WTC11 (cell line): ENCODE measurements at regions not wholly inside any gene's neighbourhood (a gene's known extent, or its start where the extent isn't known, plus 50 kb on each side); places are given as distances from the start of the nearest gene placed in this dataset.

Experiments
- ATAC-seq: fragments of 200-7000 bp; cut with Tn5 transposase; 2 replicates; pipeline ENCODE4 v1.10.0; 2021; ENCODE audit warnings: mild to moderate bottlenecking, moderate library complexity
- CTCF ChIA-PET: fragments of 300-600 bp; sonication (Branson Sonifier 250); formaldehyde crosslinking; loops from one replicate; lab custom pipeline; 2021; ENCODE audit warnings: antibody characterized with exemption; lab: Charles Lee
- POLR2A ChIA-PET: fragments of 350-600 bp; sonication (Branson Sonifier 250); formaldehyde crosslinking; loops from one replicate; lab custom pipeline; 2021; ENCODE audit warnings: antibody characterized with exemption; lab: Charles Lee
- DNase-seq: peaks from one replicate; pipeline ENCODE4 v3.0.0; 2021; ENCODE audit warnings: low spot score
- H3K27ac Mint-ChIP-seq: 2 replicates; pipeline ENCODE4 v1.8.0; 2021; ENCODE audit warnings: mixed read lengths
- H3K27me3 Mint-ChIP-seq: 2 replicates; pipeline ENCODE4 v1.8.0; 2021; ENCODE audit warnings: low read depth, mild to moderate bottlenecking, moderate library complexity, mixed read lengths
- H3K36me3 Mint-ChIP-seq: 2 replicates; pipeline ENCODE4 v1.8.0; 2021; ENCODE audit warnings: mixed read lengths
- H3K4me1 Mint-ChIP-seq: 2 replicates; pipeline ENCODE4 v1.8.0; 2022; ENCODE audit warnings: mixed read lengths
- H3K4me3 Mint-ChIP-seq: 2 replicates; pipeline ENCODE4 v1.8.0; 2021; ENCODE audit warnings: mild to moderate bottlenecking, moderate library complexity, mixed read lengths
- H3K9me3 Mint-ChIP-seq: 2 replicates; pipeline ENCODE4 v1.8.0; 2021; ENCODE audit warnings: mixed read lengths
- AR ChIP-seq: fragments of 250-450 bp; sonication (Bioruptor Pico); IDR thresholded peaks from 2 replicates; pipeline ENCODE4 v1.9.0; 2021; ENCODE audit warnings: mild to moderate bottlenecking
- ATF3 ChIP-seq: sonication (generic); formaldehyde crosslinking; conservative IDR thresholded peaks from 2 replicates; pipeline ENCODE4 v1.8.1; 2022; ENCODE audit warnings: mild to moderate bottlenecking, missing genetic modification reagents
- CBFB ChIP-seq: sonication (generic); formaldehyde crosslinking; IDR thresholded peaks from 2 replicates; pipeline ENCODE4 v1.8.1; 2022; ENCODE audit warnings: mild to moderate bottlenecking, low read depth, missing genetic modification reagents
- ETV6 ChIP-seq: sonication (generic); formaldehyde crosslinking; IDR thresholded peaks from 2 replicates; pipeline ENCODE4 v1.8.1; 2022; ENCODE audit warnings: mild to moderate bottlenecking, missing genetic modification reagents
- FOXJ3 ChIP-seq: sonication (generic); formaldehyde crosslinking; IDR thresholded peaks from 2 replicates; pipeline ENCODE4 v1.9.0; 2021; ENCODE audit warnings: missing genetic modification reagents, mild to moderate bottlenecking, borderline replicate concordance
- FOXK1 ChIP-seq: sonication (generic); formaldehyde crosslinking; IDR thresholded peaks from 2 replicates; pipeline ENCODE4 v1.8.0; 2022; ENCODE audit warnings: mild to moderate bottlenecking, moderate library complexity, missing genetic modification reagents
- GABPB1 ChIP-seq: sonication (generic); formaldehyde crosslinking; IDR thresholded peaks from 2 replicates; pipeline ENCODE4 v1.8.1; 2023; ENCODE audit warnings: mild to moderate bottlenecking, missing genetic modification reagents
- GTF2I ChIP-seq: fragments of 250-450 bp; sonication (Bioruptor Pico); conservative IDR thresholded peaks from 2 replicates; pipeline ENCODE4 v1.4.0; 2021; ENCODE audit warnings: mild to moderate bottlenecking
- IRF2 ChIP-seq: sonication (generic); formaldehyde crosslinking; IDR thresholded peaks from 2 replicates; pipeline ENCODE4 v1.8.0; 2022; ENCODE audit warnings: low read depth, missing genetic modification reagents, borderline replicate concordance
- JUN ChIP-seq: sonication (generic); formaldehyde crosslinking; IDR thresholded peaks from 2 replicates; pipeline ENCODE4 v1.8.0; 2023; ENCODE audit warnings: mild to moderate bottlenecking, missing genetic modification reagents
- KAT7 ChIP-seq: sonication (generic); formaldehyde crosslinking; IDR thresholded peaks from 2 replicates; pipeline ENCODE4 v1.8.1; 2023; ENCODE audit warnings: missing genetic modification reagents, mild to moderate bottlenecking, borderline replicate concordance
- MAX ChIP-seq: sonication (generic); formaldehyde crosslinking; IDR thresholded peaks from 2 replicates; pipeline ENCODE4 v1.8.0; 2022; ENCODE audit warnings: mild to moderate bottlenecking, missing genetic modification reagents
- MLX ChIP-seq: sonication (generic); formaldehyde crosslinking; IDR thresholded peaks from 2 replicates; pipeline ENCODE4 v1.8.1; 2023; ENCODE audit warnings: mild to moderate bottlenecking, missing genetic modification reagents, moderate library complexity
- NFE2L1 ChIP-seq: sonication (generic); formaldehyde crosslinking; IDR thresholded peaks from 2 replicates; pipeline ENCODE4 v1.8.1; 2023; ENCODE audit warnings: missing genetic modification reagents
- PRDM15 ChIP-seq: sonication (generic); formaldehyde crosslinking; IDR thresholded peaks from 2 replicates; pipeline ENCODE4 v1.8.0; 2022; ENCODE audit warnings: missing genetic modification reagents
- SOX15 ChIP-seq: fragments of 250-450 bp; sonication (Bioruptor Pico); IDR thresholded peaks from 2 replicates; pipeline ENCODE4 v1.9.0; 2021; ENCODE audit warnings: mild to moderate bottlenecking
- USF1 ChIP-seq: sonication (generic); formaldehyde crosslinking; IDR thresholded peaks from 2 replicates; pipeline ENCODE4 v1.8.0; 2022; ENCODE audit warnings: mild to moderate bottlenecking, missing genetic modification reagents
- ZMAT4 ChIP-seq: fragments of 250-450 bp; sonication (Bioruptor Pico); IDR thresholded peaks from 2 replicates; pipeline ENCODE4 v1.9.0; 2021; ENCODE audit warnings: mild to moderate bottlenecking
- ZNF138 ChIP-seq: sonication (generic); formaldehyde crosslinking; conservative IDR thresholded peaks from 2 replicates; pipeline ENCODE4 v1.8.1; 2022; ENCODE audit warnings: mild to moderate bottlenecking, moderate library complexity, missing genetic modification reagents
- ZNF396 ChIP-seq: fragments of 250-450 bp; sonication (Bioruptor Pico); IDR thresholded peaks from 2 replicates; pipeline ENCODE4 v1.8.0; 2021; ENCODE audit warnings: mild to moderate bottlenecking, moderate library complexity, borderline replicate concordance
- ZNF512 ChIP-seq: sonication (generic); formaldehyde crosslinking; IDR thresholded peaks from 2 replicates; pipeline ENCODE4 v1.8.1; 2022; ENCODE audit warnings: missing genetic modification reagents, borderline replicate concordance

- TF ChIP-seq IRF2 (CRISPR knock-in tag) (no peak), ATF3 (CRISPR knock-in tag) (no peak), ETV6 (CRISPR knock-in tag) (no peak), CBFB (CRISPR knock-in tag) (no peak), JUN (CRISPR knock-in tag) (no peak), ZNF138 (CRISPR knock-in tag) (no peak), MAX (CRISPR knock-in tag) (no peak)
Measured at GRCh38 chr2:111698089-111698488, 185.9 kb downstream of the ANAPC1 start (continued).

- no peak for DNase-seq
- ATAC-seq, result peak; percentile 36
- peaks cover 20% of the 10 kb centered on the region for H3K9me3 Mint-ChIP-seq
- CTCF ChIA-PET, result interaction anchor here (0.7 to 1.9 kb wide), 3 partner anchors 79 to 582 kb away, joined by 3 to 7 read pairs (median 4); no protein-coding TSS in a partner anchor
- POLR2A ChIA-PET, result interaction anchor here (0.6 kb wide), 1 partner anchor 931 kb away, joined by 3 read pairs; no protein-coding TSS in a partner anchor
- peaks cover 15% of the 10 kb centered on the region for H3K36me3 Mint-ChIP-seq
- H3K27ac Mint-ChIP-seq, result peak overlapping the region; percentile 6; the same call in 1 of the 2 replicates
- TF ChIP-seq KAT7 (CRISPR knock-in tag) (no peak), NFE2L1 (peak; percentile 66), GABPB1 (CRISPR knock-in tag) (peak; percentile 87), FOXJ3 (CRISPR knock-in tag) (no peak), ZMAT4 (no peak), ZNF512 (CRISPR knock-in tag) (no peak), AR (CRISPR knock-in tag) (no peak)
- H3K4me3 Mint-ChIP-seq, result no peak overlapping the region
- H3K4me1 Mint-ChIP-seq, result peaks cover 29% of the 10 kb centered on the region
- H3K27me3 Mint-ChIP-seq, result 0 out of 2 replicates have a peak, but pooled peaks cover 5% of the 10 kb centered on the region
Measured at GRCh38 chr2:111698743-111699554, 185.0 kb downstream of the ANAPC1 start.

GRCh38 chr2:111701266-111701665 is 182.7 kb downstream of the ANAPC1 start:
- POLR2A ChIA-PET, result no interaction called here

More at GRCh38 chr2:111701266-111701665, 182.7 kb downstream of the ANAPC1 start:
- H3K27me3 Mint-ChIP-seq, result 0 out of 2 replicates have a peak, but pooled peaks cover 5% of the 10 kb centered on the region
- no peak for DNase-seq
- no peak for TF ChIP-seq GTF2I (CRISPR knock-in tag)
- TF ChIP-seq PRDM15 (CRISPR knock-in tag), result no peak
- no peak for TF ChIP-seq FOXK1 (CRISPR knock-in tag)
- no peak for TF ChIP-seq ZNF396
- no peak for TF ChIP-seq SOX15 (CRISPR knock-in tag)
- TF ChIP-seq MLX (CRISPR knock-in tag), result no peak
- TF ChIP-seq USF1, result no peak
- H3K9me3 Mint-ChIP-seq, result peaks cover 7% of the 10 kb centered on the region
- H3K4me1 Mint-ChIP-seq, result peaks cover 50% of the 10 kb centered on the region
- no peak overlapping the region for H3K27ac Mint-ChIP-seq
- H3K36me3 Mint-ChIP-seq, result peaks cover 7% of the 10 kb centered on the region; the same call in 1 of the 2 replicates
- no peak for ATAC-seq
- CTCF ChIA-PET, result interaction anchor here (1.0 kb wide), 1 partner anchor 82 kb away, joined by 3 read pairs; no protein-coding TSS in a partner anchor
- no peak overlapping the region for H3K4me3 Mint-ChIP-seq
